ENCODE measurements at regions not wholly inside any gene's neighbourhood (a gene's known extent, or its start where the extent isn't known, plus 50 kb on each side); places are given as distances from the start of the nearest gene placed in this dataset.

GRCh38 chrX:65034292-65034667 is 58.0 kb upstream of the ZC4H2 start:
- no peak for DNase-seq (ENCODE audit: low read depth)
